ENCODE measurements at regions not wholly inside any gene's neighbourhood (a gene's known extent, or its start where the extent isn't known, plus 50 kb on each side); places are given as distances from the start of the nearest gene placed in this dataset.

DNA sequence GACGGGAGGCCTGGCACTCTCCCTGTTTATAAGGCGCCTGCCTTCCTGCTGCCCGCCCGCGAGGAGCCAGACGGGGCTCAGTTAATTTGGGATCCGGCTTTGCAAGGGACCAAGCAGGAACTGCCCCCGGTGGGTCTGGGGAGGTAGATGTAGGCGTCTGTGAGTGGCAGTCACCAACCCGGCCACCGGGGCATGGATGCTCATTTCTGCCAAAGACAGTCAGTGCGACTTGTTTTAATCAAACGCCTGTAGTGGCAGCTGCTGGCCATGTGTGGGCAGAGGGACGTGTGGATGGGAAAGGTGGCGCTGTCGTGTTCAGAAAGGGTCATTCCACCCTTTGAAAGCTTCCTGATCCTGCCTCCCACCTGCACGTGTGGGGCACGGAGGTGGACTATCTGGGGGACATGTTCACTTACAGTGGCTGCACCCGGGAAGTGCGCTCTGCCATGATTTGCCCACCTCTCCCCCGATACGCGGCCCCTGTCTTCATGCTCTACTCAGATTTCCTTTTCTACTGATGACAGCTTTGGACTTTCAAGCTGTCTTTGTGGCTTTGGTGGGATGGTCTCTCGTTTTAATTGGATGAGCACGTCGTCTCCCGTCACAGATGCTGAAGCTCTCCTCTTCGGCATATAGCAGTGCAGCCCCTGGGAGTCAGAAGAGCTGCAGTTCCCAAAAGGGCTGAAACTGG lies 60.3 kb upstream of the CIBAR2 start (continued):
- peak; percentile 42 for TF ChIP-seq CTCF (conservative IDR thresholded peaks at IDR 0.05; ENCODE audit: low read depth, low read length)

Measured in IMR-90 (cell line).